ENCODE measurements at regions not wholly inside any gene's neighbourhood (a gene's known extent, or its start where the extent isn't known, plus 50 kb on each side); places are given as distances from the start of the nearest gene placed in this dataset.

- no peaks in the 10 kb centered on the region for H3K36me3 ChIP-seq (ENCODE audit: control insufficient read depth in 2 of 2, insufficient read depth in 2 of 2, low read length in 1 of 2)
- H3K4me1 ChIP-seq (ENCODE audit: control insufficient read depth in 2 of 2, insufficient read depth in 2 of 2, low read length in 2 of 2) = peaks cover 0 to 7% of the 10 kb centered on the region in 2 donors
- H3K4me3 ChIP-seq (ENCODE audit: low read length in 2 of 2) = no peak overlapping the region
- peaks cover 4 to 19% of the 10 kb centered on the region in 2 donors for H3K9me3 ChIP-seq (ENCODE audit: control insufficient read depth in 2 of 2, insufficient read depth in 1 of 2, low read length in 1 of 2)
- H3K27ac ChIP-seq (ENCODE audit: low read depth in 1 of 2, low read length in 1 of 2) = no peak overlapping the region
- DNase-seq (ENCODE audit: low read depth in 6 of 9, low spot score in 9 of 9) = no peak
- peaks cover 0 to 2% of the 10 kb centered on the region in 2 donors for H3K27me3 ChIP-seq (ENCODE audit: control insufficient read depth in 2 of 2, insufficient read depth in 1 of 2, low read length in 1 of 2)
These were observed 138.4 kb downstream of the NDUFA10 start for GRCh38 chr2:239886781-239887180.

- H3K27ac ChIP-seq (ENCODE audit: low read depth in 1 of 2, low read length in 1 of 2) = no peak overlapping the region
- H3K36me3 ChIP-seq (ENCODE audit: control insufficient read depth in 2 of 2, insufficient read depth in 2 of 2, low read length in 1 of 2) = no peaks in the 10 kb centered on the region
- WGBS = 96% methylated on average over 2 of the region's 2 CpGs
- no peak for DNase-seq (ENCODE audit: low read depth in 6 of 9, low spot score in 9 of 9)
- peaks cover 4 to 19% of the 10 kb centered on the region in 2 donors for H3K9me3 ChIP-seq (ENCODE audit: control insufficient read depth in 2 of 2, insufficient read depth in 1 of 2, low read length in 1 of 2)
- no peak overlapping the region for H3K4me3 ChIP-seq (ENCODE audit: low read length in 2 of 2)
- peaks cover 0 to 15% of the 10 kb centered on the region in 2 donors for H3K4me1 ChIP-seq (ENCODE audit: control insufficient read depth in 2 of 2, insufficient read depth in 2 of 2, low read length in 2 of 2)
- H3K27me3 ChIP-seq (ENCODE audit: control insufficient read depth in 2 of 2, insufficient read depth in 1 of 2, low read length in 1 of 2) = peaks cover 0 to 4% of the 10 kb centered on the region in 2 donors
These were observed 140.3 kb downstream of the NDUFA10 start for GRCh38 chr2:239884875-239885274.

- no peak for DNase-seq (ENCODE audit: low read depth in 6 of 9, low spot score in 9 of 9)
- Histone ChIP-seq H3K4me1 (ENCODE audit: control insufficient read depth in 2 of 2, insufficient read depth in 2 of 2, low read length in 2 of 2) (peaks cover 0 to 15% of the 10 kb centered on the region in 2 donors), H3K27ac (ENCODE audit: low read depth in 1 of 2, low read length in 1 of 2) (no peak overlapping the region), H3K36me3 (ENCODE audit: control insufficient read depth in 2 of 2, insufficient read depth in 2 of 2, low read length in 1 of 2) (no peaks in the 10 kb centered on the region), H3K4me3 (ENCODE audit: low read length in 2 of 2) (no peak overlapping the region), H3K27me3 (ENCODE audit: control insufficient read depth in 2 of 2, insufficient read depth in 1 of 2, low read length in 1 of 2) (peaks cover 0 to 4% of the 10 kb centered on the region in 2 donors), H3K9me3 (ENCODE audit: control insufficient read depth in 2 of 2, insufficient read depth in 1 of 2, low read length in 1 of 2) (peaks cover 4 to 19% of the 10 kb centered on the region in 2 donors)
- 99% methylated on average over 5 of the region's 5 CpGs for WGBS
These were observed 141.1 kb downstream of the NDUFA10 start for GRCh38 chr2:239884051-239884405.

GRCh38 chr2:239883326-239884050 is 141.7 kb downstream of the NDUFA10 start:
- DNase-seq (ENCODE audit: low read depth in 6 of 9, low spot score in 9 of 9) = no peak
- Histone ChIP-seq H3K9me3 (ENCODE audit: control insufficient read depth in 2 of 2, insufficient read depth in 1 of 2, low read length in 1 of 2) (peaks cover 4 to 19% of the 10 kb centered on the region in 2 donors), H3K27me3 (ENCODE audit: control insufficient read depth in 2 of 2, insufficient read depth in 1 of 2, low read length in 1 of 2) (peaks cover 0 to 4% of the 10 kb centered on the region in 2 donors), H3K4me1 (ENCODE audit: control insufficient read depth in 2 of 2, insufficient read depth in 2 of 2, low read length in 2 of 2) (peaks cover 0 to 15% of the 10 kb centered on the region in 2 donors), H3K4me3 (ENCODE audit: low read length in 2 of 2) (no peak overlapping the region), H3K36me3 (ENCODE audit: control insufficient read depth in 2 of 2, insufficient read depth in 2 of 2, low read length in 1 of 2) (no peaks in the 10 kb centered on the region), H3K27ac (ENCODE audit: low read depth in 1 of 2, low read length in 1 of 2) (no peak overlapping the region)
- 91% methylated on average over 12 of the region's 12 CpGs for WGBS

- WGBS = 95% methylated on average over 4 of the region's 4 CpGs
- Histone ChIP-seq H3K4me3 (ENCODE audit: low read length in 2 of 2) (no peak overlapping the region), H3K4me1 (ENCODE audit: control insufficient read depth in 2 of 2, insufficient read depth in 2 of 2, low read length in 2 of 2) (peaks cover 0 to 15% of the 10 kb centered on the region in 2 donors), H3K27ac (ENCODE audit: low read depth in 1 of 2, low read length in 1 of 2) (no peak overlapping the region), H3K9me3 (ENCODE audit: control insufficient read depth in 2 of 2, insufficient read depth in 1 of 2, low read length in 1 of 2) (peaks cover 4 to 19% of the 10 kb centered on the region in 2 donors), H3K27me3 (ENCODE audit: control insufficient read depth in 2 of 2, insufficient read depth in 1 of 2, low read length in 1 of 2) (peaks cover 0 to 4% of the 10 kb centered on the region in 2 donors), H3K36me3 (ENCODE audit: control insufficient read depth in 2 of 2, insufficient read depth in 2 of 2, low read length in 1 of 2) (no peaks in the 10 kb centered on the region)
- DNase-seq (ENCODE audit: low read depth in 6 of 9, low spot score in 9 of 9) = no peak
These were observed 142.4 kb downstream of the NDUFA10 start for GRCh38 chr2:239882781-239883180.

GRCh38 chr2:239882331-239882732 is 142.8 kb downstream of the NDUFA10 start:
- peaks cover 0 to 15% of the 10 kb centered on the region in 2 donors for H3K4me1 ChIP-seq (ENCODE audit: control insufficient read depth in 2 of 2, insufficient read depth in 2 of 2, low read length in 2 of 2)
- no peak overlapping the region for H3K4me3 ChIP-seq (ENCODE audit: low read length in 2 of 2)
- H3K27ac ChIP-seq (ENCODE audit: low read depth in 1 of 2, low read length in 1 of 2) = no peak overlapping the region
- peak; percentile 33 to 83 (median 61) for DNase-seq (ENCODE audit: low read depth in 6 of 9, low spot score in 9 of 9)
- peaks cover 0 to 4% of the 10 kb centered on the region in 2 donors for H3K27me3 ChIP-seq (ENCODE audit: control insufficient read depth in 2 of 2, insufficient read depth in 1 of 2, low read length in 1 of 2)
- WGBS = 13% methylated on average over 5 of the region's 5 CpGs
- peaks cover 4 to 19% of the 10 kb centered on the region in 2 donors for H3K9me3 ChIP-seq (ENCODE audit: control insufficient read depth in 2 of 2, insufficient read depth in 1 of 2, low read length in 1 of 2)
- no peaks in the 10 kb centered on the region for H3K36me3 ChIP-seq (ENCODE audit: control insufficient read depth in 2 of 2, insufficient read depth in 2 of 2, low read length in 1 of 2)

- 39% methylated on average over 17 of the region's 17 CpGs for WGBS
- Histone ChIP-seq H3K4me1 (ENCODE audit: control insufficient read depth in 2 of 2, insufficient read depth in 2 of 2, low read length in 2 of 2) (peaks cover 0 to 15% of the 10 kb centered on the region in 2 donors), H3K36me3 (ENCODE audit: control insufficient read depth in 2 of 2, insufficient read depth in 2 of 2, low read length in 1 of 2) (no peaks in the 10 kb centered on the region), H3K9me3 (ENCODE audit: control insufficient read depth in 2 of 2, insufficient read depth in 1 of 2, low read length in 1 of 2) (peaks cover 4 to 19% of the 10 kb centered on the region in 2 donors), H3K27me3 (ENCODE audit: control insufficient read depth in 2 of 2, insufficient read depth in 1 of 2, low read length in 1 of 2) (peaks cover 0 to 4% of the 10 kb centered on the region in 2 donors), H3K4me3 (ENCODE audit: low read length in 2 of 2) (no peak overlapping the region), H3K27ac (ENCODE audit: low read depth in 1 of 2, low read length in 1 of 2) (no peak overlapping the region)
- DNase-seq (ENCODE audit: low read depth in 6 of 9, low spot score in 9 of 9) = no peak
These were observed 143.4 kb downstream of the NDUFA10 start for GRCh38 chr2:239881561-239882320.

GRCh38 chr2:239881031-239881471 is 144.1 kb downstream of the NDUFA10 start:
- Histone ChIP-seq H3K36me3 (ENCODE audit: control insufficient read depth in 2 of 2, insufficient read depth in 2 of 2, low read length in 1 of 2) (no peaks in the 10 kb centered on the region), H3K9me3 (ENCODE audit: control insufficient read depth in 2 of 2, insufficient read depth in 1 of 2, low read length in 1 of 2) (peaks cover 4 to 19% of the 10 kb centered on the region in 2 donors), H3K4me1 (ENCODE audit: control insufficient read depth in 2 of 2, insufficient read depth in 2 of 2, low read length in 2 of 2) (peaks cover 0 to 15% of the 10 kb centered on the region in 2 donors), H3K27ac (ENCODE audit: low read depth in 1 of 2, low read length in 1 of 2) (no peak overlapping the region), H3K27me3 (ENCODE audit: control insufficient read depth in 2 of 2, insufficient read depth in 1 of 2, low read length in 1 of 2) (peaks cover 0 to 4% of the 10 kb centered on the region in 2 donors), H3K4me3 (ENCODE audit: low read length in 2 of 2) (no peak overlapping the region)
- DNase-seq (ENCODE audit: low read depth in 6 of 9, low spot score in 9 of 9) = no peak
- WGBS = 80% methylated on average over 10 of the region's 10 CpGs

- Histone ChIP-seq H3K4me1 (ENCODE audit: control insufficient read depth in 2 of 2, insufficient read depth in 2 of 2, low read length in 2 of 2) (peaks cover 0 to 15% of the 10 kb centered on the region in 2 donors), H3K36me3 (ENCODE audit: control insufficient read depth in 2 of 2, insufficient read depth in 2 of 2, low read length in 1 of 2) (no peaks in the 10 kb centered on the region), H3K27me3 (ENCODE audit: control insufficient read depth in 2 of 2, insufficient read depth in 1 of 2, low read length in 1 of 2) (peaks cover 0 to 4% of the 10 kb centered on the region in 2 donors), H3K9me3 (ENCODE audit: control insufficient read depth in 2 of 2, insufficient read depth in 1 of 2, low read length in 1 of 2) (peaks cover 4 to 15% of the 10 kb centered on the region in 2 donors), H3K4me3 (ENCODE audit: low read length in 2 of 2) (no peak overlapping the region), H3K27ac (ENCODE audit: low read depth in 1 of 2, low read length in 1 of 2) (no peak overlapping the region)
- WGBS = 98% methylated on average over 3 of the region's 3 CpGs
- DNase-seq (ENCODE audit: low read depth in 6 of 9, low spot score in 9 of 9) = no peak
These were observed 144.7 kb downstream of the NDUFA10 start for GRCh38 chr2:239880396-239880795.
